Loucy (cell line): ENCODE measurements at regions not wholly inside any gene's neighbourhood (a gene's known extent, or its start where the extent isn't known, plus 50 kb on each side); places are given as distances from the start of the nearest gene placed in this dataset.

Source experiments
- H2AFZ ChIP-seq: fragments of 200-600 bp; sonication (generic); 2 replicates; pipeline ENCODE4 v1.6.0; 2016; ENCODE audit warnings: antibody characterized with exemption, mild to moderate bottlenecking, low read length, moderate library complexity
- H3F3A ChIP-seq: fragments of 200-600 bp; 2 replicates; pipeline ENCODE4 v1.6.0; 2016; ENCODE audit warnings: antibody characterized with exemption, low read depth, mild to moderate bottlenecking
- H3K27me3 ChIP-seq: fragments of 200-600 bp; sonication (generic); 2 replicates; pipeline ENCODE4 v1.6.1; 2014; ENCODE audit warnings: low read length, mild to moderate bottlenecking; ENCODE audit not compliant: insufficient read depth, poor library complexity, severe bottlenecking
- H3K36me3 ChIP-seq: fragments of 200-600 bp; sonication (generic); 2 replicates; pipeline ENCODE4 v1.6.1; 2016; ENCODE audit warnings: low read length; ENCODE audit not compliant: insufficient read depth
- H3K4me1 ChIP-seq: fragments of 200-600 bp; sonication (generic); 2 replicates; pipeline ENCODE4 v1.5.1; 2014; ENCODE audit warnings: low read length, mild to moderate bottlenecking; ENCODE audit not compliant: insufficient read depth, poor library complexity, severe bottlenecking
- H3K4me2 ChIP-seq: fragments of 200-600 bp; sonication (generic); 2 replicates; pipeline ENCODE4 v1.6.0; 2014; ENCODE audit warnings: antibody characterized with exemption, low read length, low read depth, mild to moderate bottlenecking; ENCODE audit not compliant: poor library complexity, severe bottlenecking
- H3K4me3 ChIP-seq: fragments of 200-600 bp; sonication (generic); 2 replicates; pipeline ENCODE4 v1.5.1; 2014; ENCODE audit warnings: low read length, mild to moderate bottlenecking, mixed read lengths; ENCODE audit not compliant: poor library complexity, severe bottlenecking
- H3K79me2 ChIP-seq: fragments of 200-600 bp; sonication (generic); 2 replicates; pipeline ENCODE4 v1.6.1; 2014; ENCODE audit warnings: low read length; ENCODE audit not compliant: insufficient read depth
- H3K9ac ChIP-seq: fragments of 200-600 bp; sonication (generic); 2 replicates; pipeline ENCODE4 v1.6.0; 2014; ENCODE audit warnings: mild to moderate bottlenecking, low read depth, low read length, moderate library complexity; ENCODE audit not compliant: poor library complexity, severe bottlenecking
- H3K9me2 ChIP-seq: fragments of 200-600 bp; sonication (generic); replicated peaks from 2 replicates; pipeline ENCODE4 v1.6.1; 2016; ENCODE audit warnings: low read depth, low read length, mixed read lengths
- H3K9me3 ChIP-seq: fragments of 200-600 bp; sonication (generic); 2 replicates; pipeline ENCODE4 v1.6.1; 2014; ENCODE audit warnings: mild to moderate bottlenecking, antibody characterized with exemption, low read length, low read depth; ENCODE audit not compliant: insufficient read depth
- H4K20me1 ChIP-seq: fragments of 200-600 bp; sonication (generic); 2 replicates; pipeline ENCODE4 v1.6.0; 2014; ENCODE audit warnings: antibody characterized with exemption, low read length, mild to moderate bottlenecking; ENCODE audit not compliant: insufficient read depth, poor library complexity, severe bottlenecking
- CTCF ChIP-seq: fragments of 200-600 bp; sonication (generic); conservative IDR thresholded peaks from 2 replicates; pipeline ENCODE4 v1.5.1; 2014; ENCODE audit warnings: mild to moderate bottlenecking, antibody characterized with exemption, low read length
- EZH2phosphoT487 ChIP-seq: fragments of 200-600 bp; IDR thresholded peaks from 2 replicates; pipeline ENCODE4 v1.6.1; 2018; ENCODE audit warnings: antibody characterized with exemption, mild to moderate bottlenecking, moderate library complexity, borderline replicate concordance

GRCh38 chr7:25765110-25765655 is 386.8 kb upstream of the NFE2L3 start:
- Histone ChIP-seq H3K9me3 (no peaks in the 10 kb centered on the region), H3K4me2 (no peak overlapping the region), H3F3A (no peaks in the 10 kb centered on the region), H3K9me2 (no peaks in the 10 kb centered on the region), H3K4me3 (no peak overlapping the region), H2AFZ (no peak overlapping the region), H4K20me1 (no peaks in the 10 kb centered on the region), H3K36me3 (no peaks in the 10 kb centered on the region), H3K27me3 (no peaks in the 10 kb centered on the region), H3K79me2 (no peaks in the 10 kb centered on the region), H3K9ac (no peak overlapping the region), H3K4me1 (no peaks in the 10 kb centered on the region)
- TF ChIP-seq EZH2phosphoT487: no peak
- no peak for TF ChIP-seq CTCF

- Histone ChIP-seq H3K79me2 (no peaks in the 10 kb centered on the region), H3K4me2 (no peak overlapping the region), H2AFZ (no peak overlapping the region), H3K4me1 (no peaks in the 10 kb centered on the region), H3K36me3 (no peaks in the 10 kb centered on the region), H3K9ac (no peak overlapping the region), H4K20me1 (no peaks in the 10 kb centered on the region), H3K9me3 (no peaks in the 10 kb centered on the region), H3F3A (no peaks in the 10 kb centered on the region), H3K9me2 (no peaks in the 10 kb centered on the region), H3K4me3 (no peak overlapping the region), H3K27me3 (no peaks in the 10 kb centered on the region)
- TF ChIP-seq CTCF: no peak
- TF ChIP-seq EZH2phosphoT487: no peak
Observed at GRCh38 chr7:25770235-25770634, 381.8 kb upstream of the NFE2L3 start.

- no peaks in the 10 kb centered on the region for H3K79me2 ChIP-seq
- no peaks in the 10 kb centered on the region for H4K20me1 ChIP-seq
- no peaks in the 10 kb centered on the region for H3K36me3 ChIP-seq
- H3K4me3 ChIP-seq: no peak overlapping the region
- H3F3A ChIP-seq: no peaks in the 10 kb centered on the region
- H3K9ac ChIP-seq: no peak overlapping the region
- H3K9me2 ChIP-seq: no peaks in the 10 kb centered on the region
- H3K9me3 ChIP-seq: no peaks in the 10 kb centered on the region
- no peak for TF ChIP-seq EZH2phosphoT487
- no peak for TF ChIP-seq CTCF
- H3K4me2 ChIP-seq: no peak overlapping the region
- H3K4me1 ChIP-seq: no peaks in the 10 kb centered on the region
- H2AFZ ChIP-seq: no peak overlapping the region
- H3K27me3 ChIP-seq: no peaks in the 10 kb centered on the region
Observed at GRCh38 chr7:25770670-25771069, 381.3 kb upstream of the NFE2L3 start.
